GM12878 (cell line): ENCODE measurements at regions not wholly inside any gene's neighbourhood (a gene's known extent, or its start where the extent isn't known, plus 50 kb on each side); places are given as distances from the start of the nearest gene placed in this dataset.

Experiments used
- ATAC-seq: fragments of 200-7000 bp; cut with Tn5 transposase; 3 replicates; pipeline ENCODE4 v1.9.1; 2020; ENCODE audit warnings: mild to moderate bottlenecking, moderate library complexity
- BruUV-seq: library from RNA; stranded (reverse); fragments of 400-500 nt; replicated peaks from 2 replicates; lab custom pipeline; 2021; lab: Mats Ljungman, UMichigan
- CTCF ChIA-PET: fragments of 300-600 bp; sonication (Branson Sonifier 250); formaldehyde crosslinking; extraction: SDS; loops from one replicate; lab custom pipeline; 2021; ENCODE audit warnings: inconsistent platforms; lab: Yijun Ruan, JAX
- POLR2A ChIA-PET: fragments of 350-600 bp; formaldehyde crosslinking; extraction: SDS; loops from one replicate; lab custom pipeline; 2021; ENCODE audit warnings: inconsistent platforms; lab: Charles Lee
- RAD21 ChIA-PET: fragments of 300-600 bp; sonication (Branson Sonifier 250); formaldehyde crosslinking; loops from one replicate; lab custom pipeline; 2023; ENCODE audit warnings: antibody characterized with exemption; ENCODE audit not compliant: unreplicated experiment; lab: Charles Lee
- SMC1A ChIA-PET: fragments of 300-600 bp; sonication (Branson Sonifier 250); formaldehyde crosslinking; loops from one replicate; lab custom pipeline; 2023; ENCODE audit not compliant: unreplicated experiment, uncharacterized antibody; lab: Charles Lee
- DNase-seq: peaks from one replicate; pipeline ENCODE4 v3.0.0-alpha.2; 2011; ENCODE audit warnings: low read depth, low spot score
- FAIRE-seq: peaks from 3 replicates; lab custom pipeline; 2011; peaks lifted over from hg19 to GRCh38; lab: Jason Lieb, UNC
- H2AFZ ChIP-seq: 2 replicates; pipeline ENCODE4 v1.6.0; 2011; ENCODE audit warnings: low read depth, low read length, control low read depth; ENCODE audit not compliant: control insufficient read depth
- H3K27ac ChIP-seq: 2 replicates; pipeline ENCODE4 v1.5.1; 2011; ENCODE audit warnings: control low read depth; ENCODE audit not compliant: control insufficient read depth, insufficient read depth
- H3K27me3 ChIP-seq, 2 experiments: replicated peaks in 1 of 2; 2 replicates each; pipeline versions ENCODE4 v1.6.0 to v1.6.1; 2011; ENCODE audit warnings: low read length in 1 of 2; ENCODE audit not compliant: control insufficient read depth in 2 of 2, insufficient read depth in 2 of 2
- H3K36me3 ChIP-seq, 2 experiments: 2 replicates each; pipeline ENCODE4 v1.5.1; 2011; ENCODE audit warnings: low read length in 1 of 2; ENCODE audit not compliant: control insufficient read depth in 2 of 2, insufficient read depth in 2 of 2
- H3K4me1 ChIP-seq: 2 replicates; pipeline ENCODE4 v1.6.1; 2011; ENCODE audit warnings: mild to moderate bottlenecking, low read length, moderate library complexity, mixed read lengths; ENCODE audit not compliant: control insufficient read depth, insufficient read depth
- H3K4me2 ChIP-seq: 2 replicates; pipeline ENCODE4 v1.6.0; 2011; ENCODE audit warnings: control low read depth; ENCODE audit not compliant: control insufficient read depth, insufficient read depth
- H3K4me3 ChIP-seq: fragments of 200-600 bp; sonication (generic); 2 replicates; pipeline ENCODE4 v1.5.1; 2016
- H3K79me2 ChIP-seq: 2 replicates; pipeline ENCODE4 v1.6.0; 2011; ENCODE audit warnings: low read length; ENCODE audit not compliant: control insufficient read depth, insufficient read depth
- H3K9ac ChIP-seq: 2 replicates; pipeline ENCODE4 v1.8.0; 2011; ENCODE audit warnings: low read length, control low read depth, mixed read lengths; ENCODE audit not compliant: control insufficient read depth, insufficient read depth
- H3K9me3 ChIP-seq: replicated peaks from 3 replicates; pipeline ENCODE4 v1.5.1; 2011; ENCODE audit warnings: mild to moderate bottlenecking, low read length; ENCODE audit not compliant: control insufficient read depth, insufficient read depth
- H4K20me1 ChIP-seq: 2 replicates; pipeline ENCODE4 v1.6.0; 2011; ENCODE audit not compliant: control insufficient read depth, insufficient read depth
- ASH2L ChIP-seq: fragments of 300-600, 200-600 bp; sonication (generic); IDR thresholded peaks from 2 replicates; pipeline ENCODE4 v1.6.1; 2017; ENCODE audit warnings: low read depth, mild to moderate bottlenecking, borderline replicate concordance
- CEBPB ChIP-seq, 2 experiments: fragments of 150-350 bp in 1 of 2; IDR thresholded peaks; 2 replicates each; pipeline ENCODE4 v1.6.1; 2012 to 2014; ENCODE audit warnings: low read depth in 2 of 2, low read length in 2 of 2, borderline replicate concordance in 1 of 2, inconsistent platforms in 1 of 2
- CHD1 ChIP-seq: IDR thresholded peaks from 2 replicates; pipeline ENCODE4 v1.6.1; 2012; ENCODE audit warnings: low read depth, low read length, improper control_type of control experiment
- CREB1 ChIP-seq: IDR thresholded peaks from 2 replicates; pipeline ENCODE4 v1.6.1; 2012; ENCODE audit warnings: low read depth, mild to moderate bottlenecking, inconsistent platforms
- CREM ChIP-seq: IDR thresholded peaks from 2 replicates; pipeline ENCODE4 v1.6.1; 2014; ENCODE audit warnings: antibody characterized with exemption, low read depth
- FOXK2 ChIP-seq: fragments of 450-650 bp; IDR thresholded peaks from 2 replicates; pipeline ENCODE4 v1.6.1; 2017; ENCODE audit warnings: mild to moderate bottlenecking, moderate library complexity
- IRF3 ChIP-seq: fragments of 450-650 bp; IDR thresholded peaks from 2 replicates; pipeline ENCODE4 v1.6.1; 2014; ENCODE audit warnings: mild to moderate bottlenecking
- POLR2A ChIP-seq: IDR thresholded peaks from 2 replicates; pipeline ENCODE4 v1.6.1; 2011; ENCODE audit warnings: low read depth, mild to moderate bottlenecking, low read length
- RBBP5 ChIP-seq: fragments of 200-600 bp; sonication (generic); conservative IDR thresholded peaks from 2 replicates; pipeline ENCODE4 v1.6.1; 2016
- SIX5 ChIP-seq: IDR thresholded peaks from 2 replicates; pipeline ENCODE4 v1.6.1; 2011; ENCODE audit warnings: mild to moderate bottlenecking, low read depth, low read length, moderate library complexity; ENCODE audit not compliant: severe bottlenecking
- SPI1 ChIP-seq: IDR thresholded peaks from 2 replicates; pipeline ENCODE4 v1.6.1; 2011; ENCODE audit warnings: low read depth, mild to moderate bottlenecking, low read length, moderate library complexity, borderline replicate concordance; ENCODE audit not compliant: insufficient read depth
- SREBF1 ChIP-seq: IDR thresholded peaks from 2 replicates; pipeline ENCODE4 v1.6.1; 2012; ENCODE audit warnings: mild to moderate bottlenecking, low read length
- ZBTB11 ChIP-seq: fragments of 450-650 bp; formaldehyde crosslinking; IDR thresholded peaks from 2 replicates; pipeline ENCODE4 v1.5.0; 2022; ENCODE audit warnings: mild to moderate bottlenecking, missing genetic modification characterization
- ZBTB33 ChIP-seq: fragments of 450-650 bp; IDR thresholded peaks from 2 replicates; pipeline ENCODE4 v1.6.1; 2017; ENCODE audit warnings: mild to moderate bottlenecking
- ZNF217 ChIP-seq: fragments of 450-650 bp; IDR thresholded peaks from 2 replicates; pipeline ENCODE4 v1.6.1; 2017; ENCODE audit warnings: antibody characterized with exemption, mild to moderate bottlenecking
- ZNF274 ChIP-seq: IDR thresholded peaks from one replicate; pipeline ENCODE4 v1.8.0; 2011; ENCODE audit not compliant: insufficient read length, insufficient read depth
- ZNF622 ChIP-seq: fragments of 450-650 bp; IDR thresholded peaks from 2 replicates; pipeline ENCODE4 v1.6.1; 2017; ENCODE audit warnings: mild to moderate bottlenecking, inconsistent platforms
- ZNF687 ChIP-seq: fragments of 450-650 bp; IDR thresholded peaks from 2 replicates; pipeline ENCODE4 v1.6.1; 2017; ENCODE audit warnings: mild to moderate bottlenecking, moderate library complexity
- in situ Hi-C: fragments of 300-500 bp; cut with MboI; formaldehyde crosslinking; loops from 9 replicates; pipeline ENCODE4 v1.14.3; 2018; ENCODE audit warnings: mixed read lengths
- intact Hi-C: fragments of 100-400 bp; cut with micrococcal nuclease; formaldehyde crosslinking; loops from one replicate; pipeline ENCODE4 v1.14.2; 2022; ENCODE audit not compliant: unreplicated experiment

GRCh38 chr1:118257946-118258345 lies 72.9 kb upstream of the SPAG17 start:
- Histone ChIP-seq H3K27me3 (no peaks in the 10 kb centered on the region), H2AFZ (no peak overlapping the region), H3K79me2 (no peaks in the 10 kb centered on the region), H3K4me3 (no peak overlapping the region), H3K4me2 (no peak overlapping the region), H3K9ac (no peak overlapping the region), H3K27ac (no peak overlapping the region), H3K4me1 (no peaks in the 10 kb centered on the region), H3K9me3 (no peaks in the 10 kb centered on the region), H3K36me3 (no peaks in the 10 kb centered on the region), H4K20me1 (no peaks in the 10 kb centered on the region)
- no peak for FAIRE-seq
- RAD21 ChIA-PET = no interaction called here
- POLR2A ChIA-PET = no interaction called here
- intact Hi-C loops = no loop called here
- CTCF ChIA-PET = no interaction called here
- no peak for DNase-seq
- no TSS peak for BruUV-seq
- ATAC-seq = no peak
- in situ Hi-C loops = no loop called here
- SMC1A ChIA-PET = no interaction called here
- no peak for TF ChIP-seq ZNF274
- TF ChIP-seq FOXK2 = no peak
- TF ChIP-seq POLR2A = no peak
- TF ChIP-seq CREB1 = no peak
- TF ChIP-seq ZNF687 = no peak
- no peak for TF ChIP-seq ZNF217
- no peak for TF ChIP-seq SIX5
- no peak for TF ChIP-seq ZBTB11 (CRISPR knock-in tag)
- no peak for TF ChIP-seq SREBF1
- no peak for TF ChIP-seq SPI1
- no peak for TF ChIP-seq CEBPB (IDR thresholded peaks at IDR 0.05; ENCODE audit: borderline replicate concordance in 1 of 2, low read depth in 2 of 2, low read length in 2 of 2)
- TF ChIP-seq ZBTB33 = no peak
- no peak for TF ChIP-seq ZNF622
- TF ChIP-seq CHD1 = no peak
- no peak for TF ChIP-seq RBBP5
- no peak for TF ChIP-seq IRF3
- TF ChIP-seq CREM = no peak
- TF ChIP-seq ASH2L = no peak
